ENCODE measurements at regions not wholly inside any gene's neighbourhood (a gene's known extent, or its start where the extent isn't known, plus 50 kb on each side); places are given as distances from the start of the nearest gene placed in this dataset.

GRCh38 chr10:33774857-33775256, 440.4 kb upstream of the NRP1 start:
- no peak overlapping the region for H3K27ac Mint-ChIP-seq
- H3K18ac ChIP-seq (ENCODE audit: insufficient read length, low read depth, low read length), result peak overlapping the region; percentile 75
- no peaks in the 10 kb centered on the region for H3K79me2 ChIP-seq (ENCODE audit: insufficient read depth, low read length)
- H3K4ac ChIP-seq (ENCODE audit: low read depth, low read length), result no peak overlapping the region
- no peak overlapping the region for H4K5ac ChIP-seq (ENCODE audit: insufficient read length, low read depth, low read length)
- no peak overlapping the region; the same call in 1 of the 2 replicates for H2BK15ac ChIP-seq (ENCODE audit: low read depth, low read length)
- no peak overlapping the region for H3K9ac ChIP-seq (ENCODE audit: extremely low read depth, insufficient read length, low read length)
- no peak overlapping the region for H2AK5ac ChIP-seq (ENCODE audit: insufficient read length, low read length)
- no peak overlapping the region for H3K14ac ChIP-seq (ENCODE audit: insufficient read depth, low read length)
- H4K91ac ChIP-seq (ENCODE audit: insufficient read length, low read depth, low read length), result no peak overlapping the region
- H3K23me2 ChIP-seq (ENCODE audit: insufficient read length, low read depth, low read length, poor library complexity, severe bottlenecking), result no peaks in the 10 kb centered on the region
- no peak overlapping the region for H4K8ac ChIP-seq (replicated peaks; ENCODE audit: insufficient read length, low read depth, low read length)
- H3K79me1 ChIP-seq (ENCODE audit: insufficient read depth, low read depth, low read length, poor library complexity, severe bottlenecking), result no peaks in the 10 kb centered on the region
- H3K4me1 ChIP-seq (ENCODE audit: insufficient read depth, low read length), result peaks cover 5% of the 10 kb centered on the region; the same call in 1 of the 2 replicates
- no peak overlapping the region for H3K4me3 Mint-ChIP-seq
- H3K4me1 Mint-ChIP-seq, result peaks cover 35 to 44% of the 10 kb centered on the region in 2 experiments
- no peak for TF ChIP-seq CTCF (conservative IDR thresholded peaks at IDR 0.05)
- no peak overlapping the region for H3K27ac ChIP-seq (ENCODE audit: insufficient read length, low read depth, low read length)
- H3K4me2 ChIP-seq (ENCODE audit: insufficient read depth, insufficient read length, low read length), result no peak overlapping the region
- no peak overlapping the region for H2AFZ ChIP-seq (ENCODE audit: low read length)
- no peak overlapping the region for H3T11ph ChIP-seq (ENCODE audit: low read length)
- H2BK120ac ChIP-seq (ENCODE audit: low read depth, low read length, poor library complexity, severe bottlenecking), result no peak overlapping the region
- no peak for DNase-seq
- no peak overlapping the region for H3K23ac ChIP-seq (ENCODE audit: insufficient read length, low read depth, low read length)
- no peak overlapping the region for H2BK5ac ChIP-seq (ENCODE audit: insufficient read length, low read length)
- no peaks in the 10 kb centered on the region for H3K9me3 ChIP-seq (ENCODE audit: control insufficient read depth, low read depth, low read length)
- H3K36me3 Mint-ChIP-seq (ENCODE audit: insufficient read depth in 1 of 3, low read depth in 3 of 3), result peaks cover 0 to 7% (median 5%) of the 10 kb centered on the region in 3 experiments; a peak in 2 of 7 replicates
- H3K9me3 Mint-ChIP-seq, result no peaks in the 10 kb centered on the region
- H2BK20ac ChIP-seq (ENCODE audit: low read depth, low read length, poor library complexity, severe bottlenecking), result peak overlapping the region; percentile 90
- no peaks in the 10 kb centered on the region for H4K20me1 ChIP-seq (ENCODE audit: control insufficient read depth, insufficient read depth, insufficient read length)
- WGBS (ENCODE audit: extremely low coverage, insufficient read length, low lambda C conversion rate), result no CpG with 5 or more reads among the region's 4 CpGs
- H3K27me3 Mint-ChIP-seq (ENCODE audit: low read depth), result no peaks in the 10 kb centered on the region; the same call in 1 of the 2 replicates
- H3K27me3 ChIP-seq (ENCODE audit: insufficient read depth, low read length), result no peaks in the 10 kb centered on the region
- no peak overlapping the region for H3K56ac ChIP-seq (ENCODE audit: insufficient read length, low read depth, low read length)
- H2BK12ac ChIP-seq (ENCODE audit: insufficient read length, low read depth, low read length), result peak overlapping the region; percentile 68

Measured in H9 (cell line).